ENCODE measurements at regions not wholly inside any gene's neighbourhood (a gene's known extent, or its start where the extent isn't known, plus 50 kb on each side); places are given as distances from the start of the nearest gene placed in this dataset.
"Not testable (repeated sequence)": the region's sequence is repeated elsewhere in the genome, so short reads cannot be mapped to it uniquely, and the experiment has no call there.

GRCh38 chr2:103396152-103396551, 634.3 kb downstream of the TMEM182 start:
- no peak for DNase-seq

GRCh38 chr2:103401621-103402020, 639.8 kb downstream of the TMEM182 start:
- DNase-seq: peak; percentile 86

DNA sequence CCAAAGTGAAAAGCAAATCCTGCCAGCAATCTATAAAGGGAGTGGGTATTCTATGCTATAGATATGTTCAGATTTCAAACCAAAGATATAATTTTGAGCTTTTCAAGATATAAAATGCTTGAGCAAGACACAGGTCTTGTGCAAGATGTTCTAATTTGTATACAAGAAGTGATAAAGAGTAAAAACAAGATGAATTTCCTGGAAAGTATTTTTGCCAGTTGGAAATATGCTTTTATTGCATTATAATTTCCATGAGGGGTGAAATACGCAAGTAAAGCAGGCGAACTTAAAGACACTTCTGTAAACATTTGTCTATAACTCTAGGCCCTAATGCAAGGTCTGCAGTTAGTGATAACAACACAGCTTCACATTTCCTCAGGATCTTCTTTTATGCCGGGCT, 640.5 kb downstream of the TMEM182 start:
- no peak for DNase-seq

DNA sequence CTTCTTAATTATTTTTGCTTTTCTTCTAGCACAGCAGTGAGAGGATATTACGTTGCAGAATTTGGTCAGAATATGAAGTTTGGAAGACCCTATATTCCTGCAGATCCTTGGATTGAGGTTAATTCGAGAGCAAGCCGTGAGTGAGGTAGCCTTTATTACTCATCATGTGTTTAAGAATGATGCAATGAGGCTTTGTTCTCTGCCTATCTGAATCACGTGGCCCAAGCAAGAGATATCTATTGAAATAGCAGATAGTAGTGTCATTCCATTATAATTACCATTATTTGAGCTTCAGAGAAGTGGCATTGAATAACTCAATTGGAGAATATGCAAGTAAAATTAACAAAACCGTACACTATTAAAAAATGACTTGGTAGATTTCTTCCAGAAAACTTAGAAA, 641.1 kb downstream of the TMEM182 start:
- peak; percentile 1 for DNase-seq

GRCh38 chr2:103403388-103403787, 641.6 kb downstream of the TMEM182 start:
- not testable (repeated sequence) for DNase-seq

DNA sequence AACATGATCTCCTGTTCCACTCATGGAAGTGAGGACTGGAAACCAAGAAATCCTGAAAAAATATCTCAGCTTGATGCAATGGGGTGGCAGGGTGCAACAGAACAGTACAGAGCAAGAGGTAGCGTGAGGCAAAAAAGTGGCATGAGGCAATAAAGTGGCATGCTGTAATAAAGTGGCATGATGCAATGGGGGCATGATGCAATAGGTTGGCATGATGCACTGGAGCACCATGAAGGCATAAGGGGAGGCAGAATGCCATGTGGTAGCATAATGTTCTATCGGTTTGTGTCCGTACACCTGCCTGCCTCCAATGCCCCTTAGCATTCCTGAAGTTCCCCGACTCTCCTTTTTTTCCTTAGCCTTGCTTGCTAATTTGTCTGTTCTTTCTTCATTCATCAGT, 648.4 kb downstream of the TMEM182 start:
- DNase-seq: no peak

- no peak for DNase-seq
Observed at GRCh38 chr2:103419506-103419905, 657.7 kb downstream of the TMEM182 start.

- no peak for DNase-seq
Observed at GRCh38 chr2:103423100-103423499, 661.3 kb downstream of the TMEM182 start.

- no peak for DNase-seq
Observed at GRCh38 chr2:103427567-103427966, 665.7 kb downstream of the TMEM182 start.

DNA sequence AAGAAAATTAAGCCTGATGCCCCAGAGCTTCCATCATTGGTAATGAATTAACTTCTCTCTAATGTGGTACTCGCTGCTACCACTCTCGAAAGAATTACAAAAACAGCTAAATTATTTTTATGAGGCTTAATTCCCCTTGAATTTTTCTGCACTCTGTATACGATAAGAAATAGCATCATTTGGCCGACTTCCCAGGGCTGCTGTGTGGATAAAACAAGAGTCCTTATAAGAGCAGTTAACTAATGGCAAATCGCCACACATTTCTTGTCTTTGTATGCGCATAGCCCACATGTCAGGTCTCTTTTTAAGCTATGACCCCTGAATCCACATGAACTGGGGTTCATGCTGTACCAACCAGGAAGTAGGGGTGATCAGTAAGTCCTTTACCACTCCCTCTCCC, 668.4 kb downstream of the TMEM182 start:
- no peak for DNase-seq

GRCh38 chr2:103435010-103435409, 673.2 kb downstream of the TMEM182 start:
- DNase-seq: peak; percentile 9

GRCh38 chr2:103437161-103437560, 675.3 kb downstream of the TMEM182 start:
- DNase-seq: no peak

- no peak for DNase-seq
Observed at GRCh38 chr2:103445347-103445746, 683.5 kb downstream of the TMEM182 start.

DNA sequence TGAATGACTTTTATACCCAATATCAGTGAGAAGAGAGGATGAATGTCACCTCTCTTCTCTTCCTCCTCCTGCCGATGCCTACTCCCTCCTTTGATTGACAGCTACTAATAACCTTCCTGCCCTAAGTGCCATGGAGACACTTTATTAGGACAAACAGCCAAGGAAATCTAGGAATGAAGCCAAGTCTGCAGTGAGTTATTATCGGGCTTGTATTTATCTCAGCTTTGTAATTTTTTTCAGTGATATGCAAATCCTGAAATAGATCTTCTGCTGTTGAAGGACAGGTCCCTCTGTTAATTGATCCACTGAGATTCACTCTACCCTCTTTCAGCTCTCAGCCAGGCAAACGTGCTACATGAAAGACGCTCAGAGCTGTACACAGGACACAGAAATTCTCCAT, 686.7 kb downstream of the TMEM182 start:
- no peak for DNase-seq

- DNase-seq: no peak
Observed at GRCh38 chr2:103451283-103451682, 689.5 kb downstream of the TMEM182 start.

GRCh38 chr2:103459283-103459682, 697.5 kb downstream of the TMEM182 start:
- no peak for DNase-seq

DNA sequence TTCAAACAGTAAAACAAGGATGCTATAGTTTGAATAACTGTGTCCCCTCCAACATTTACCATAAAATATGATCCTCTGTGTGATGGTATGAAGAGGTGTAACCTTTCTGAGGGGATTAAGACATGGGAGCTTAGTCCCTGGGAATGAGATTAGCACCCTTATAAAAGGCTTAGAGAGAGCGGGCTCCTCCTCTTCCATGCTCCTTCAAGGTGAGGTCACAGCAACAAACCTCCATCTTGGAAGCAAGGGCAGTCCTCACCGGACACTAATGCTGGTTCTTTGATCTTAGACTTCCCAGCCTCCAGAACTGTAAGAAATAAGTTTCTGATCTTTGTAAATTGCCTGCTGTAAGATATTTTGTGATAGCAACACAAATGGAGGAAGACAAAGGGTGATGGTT, 700.3 kb downstream of the TMEM182 start:
- DNase-seq: no peak

GRCh38 chr2:103462712-103463111, 700.9 kb downstream of the TMEM182 start:
- no peak for DNase-seq

GRCh38 chr2:103464831-103465230, 703.0 kb downstream of the TMEM182 start:
- no peak for DNase-seq

DNA sequence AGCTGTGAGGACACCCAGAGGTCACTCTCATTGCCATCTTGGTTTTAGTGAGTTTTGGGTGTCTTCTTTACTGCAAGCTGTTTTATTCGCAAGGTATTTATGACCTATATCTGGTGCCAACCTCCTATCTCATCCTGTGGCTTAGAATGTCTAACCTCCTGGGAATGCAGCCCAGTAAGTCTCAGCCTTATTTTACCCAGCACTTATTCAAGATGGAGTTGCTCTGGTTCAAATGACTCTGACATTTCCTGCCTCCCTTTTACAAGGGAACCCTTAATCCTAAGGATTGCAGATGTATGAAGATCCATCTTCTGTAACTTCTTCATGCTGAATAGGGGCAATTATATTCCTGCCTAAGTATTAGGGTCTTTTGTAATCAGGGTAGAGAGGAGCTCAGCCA, 708.0 kb downstream of the TMEM182 start:
- no peak for DNase-seq

DNA sequence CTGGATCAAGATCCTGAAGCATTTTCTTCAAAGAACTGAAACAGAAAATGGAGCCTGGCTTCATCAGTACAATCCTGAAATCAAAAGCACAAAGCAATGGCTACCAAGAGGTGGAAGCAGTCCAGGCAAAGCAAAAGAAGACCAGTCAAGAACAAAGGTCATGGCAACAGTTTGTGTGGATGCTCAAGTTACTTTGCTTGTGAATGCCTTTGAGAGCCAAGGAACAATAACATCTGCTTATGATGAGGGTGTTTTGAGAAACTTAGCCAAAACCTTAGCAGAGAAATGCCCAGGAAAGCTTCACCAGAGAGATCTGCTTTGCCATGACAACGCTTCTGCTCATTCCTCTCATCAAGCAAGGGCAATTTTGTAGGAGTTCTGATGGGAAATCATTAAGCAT, 723.1 kb downstream of the TMEM182 start:
- no peak for DNase-seq

GRCh38 chr2:103496850-103497249, 735.0 kb downstream of the TMEM182 start:
- no peak for DNase-seq

GRCh38 chr2:103506812-103507211, 745.0 kb downstream of the TMEM182 start:
- DNase-seq: no peak

GRCh38 chr2:103512442-103512841, 750.6 kb downstream of the TMEM182 start:
- DNase-seq: no peak

DNA sequence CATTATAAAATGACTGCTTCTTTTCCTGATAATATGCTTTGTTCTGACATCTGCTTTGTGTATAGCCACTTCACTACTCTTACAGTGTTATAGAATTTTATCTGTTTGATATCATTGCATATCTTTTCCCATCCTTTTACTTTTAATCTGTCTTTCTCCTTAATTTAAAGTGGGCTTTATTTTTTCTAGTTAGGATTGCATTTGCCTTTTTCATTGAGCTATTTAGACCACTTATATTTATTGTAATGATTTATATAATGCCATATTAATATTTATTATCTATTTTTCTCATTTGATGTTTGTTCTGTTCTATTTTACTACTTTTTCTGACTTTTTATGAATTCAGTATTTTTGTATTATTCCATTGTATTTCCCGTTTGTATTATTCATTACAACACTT, 758.7 kb downstream of the TMEM182 start:
- no peak for DNase-seq

- DNase-seq: no peak
Observed at GRCh38 chr2:103525756-103526155, 763.9 kb downstream of the TMEM182 start.
